AG09309 (cell line): ENCODE measurements at regions not wholly inside any gene's neighbourhood (a gene's known extent, or its start where the extent isn't known, plus 50 kb on each side); places are given as distances from the start of the nearest gene placed in this dataset.

Experiments
- DNase-seq: peaks from one replicate; pipeline ENCODE4 v3.0.0-alpha.2; 2010; ENCODE audit warnings: low read depth
- H3K4me3 ChIP-seq: 2 replicates; pipeline ENCODE4 v1.5.1; 2011; ENCODE audit warnings: mild to moderate bottlenecking, low read depth, low read length, moderate library complexity; ENCODE audit not compliant: control insufficient read depth
- CTCF ChIP-seq: IDR thresholded peaks from 2 replicates; pipeline ENCODE4 v1.5.1; 2011; ENCODE audit warnings: mild to moderate bottlenecking, low read depth, low read length, inconsistent platforms; ENCODE audit not compliant: insufficient read depth, control insufficient read depth; ENCODE audit errors: missing control alignments

DNA sequence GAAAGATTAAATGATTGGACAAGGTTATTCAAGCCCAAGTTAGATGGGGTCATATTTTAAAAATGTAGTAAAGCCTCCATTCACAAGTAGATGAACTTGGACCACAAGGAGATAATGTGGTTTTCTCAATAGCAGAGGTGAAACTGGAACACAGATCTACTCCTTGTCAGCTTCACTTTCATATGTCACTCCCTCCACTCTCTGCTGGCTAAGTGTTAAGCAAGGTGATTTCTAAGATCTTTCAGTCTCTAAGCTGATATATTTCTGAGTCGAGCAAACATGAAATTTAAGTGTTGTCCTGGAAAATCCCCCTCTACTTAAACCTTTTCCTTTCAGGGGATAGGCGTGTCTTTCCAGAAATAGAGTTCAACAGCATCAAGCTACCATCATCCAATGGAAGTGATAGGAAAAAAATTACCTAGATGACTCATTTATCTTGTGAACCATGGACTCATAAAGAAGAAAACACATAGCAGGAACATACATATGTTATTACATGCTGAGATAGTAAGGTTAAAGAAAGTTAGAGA, 275.0 kb downstream of the PTEN start:
- no peak overlapping the region for H3K4me3 ChIP-seq
- TF ChIP-seq CTCF, result no peak
- no peak for DNase-seq

DNA sequence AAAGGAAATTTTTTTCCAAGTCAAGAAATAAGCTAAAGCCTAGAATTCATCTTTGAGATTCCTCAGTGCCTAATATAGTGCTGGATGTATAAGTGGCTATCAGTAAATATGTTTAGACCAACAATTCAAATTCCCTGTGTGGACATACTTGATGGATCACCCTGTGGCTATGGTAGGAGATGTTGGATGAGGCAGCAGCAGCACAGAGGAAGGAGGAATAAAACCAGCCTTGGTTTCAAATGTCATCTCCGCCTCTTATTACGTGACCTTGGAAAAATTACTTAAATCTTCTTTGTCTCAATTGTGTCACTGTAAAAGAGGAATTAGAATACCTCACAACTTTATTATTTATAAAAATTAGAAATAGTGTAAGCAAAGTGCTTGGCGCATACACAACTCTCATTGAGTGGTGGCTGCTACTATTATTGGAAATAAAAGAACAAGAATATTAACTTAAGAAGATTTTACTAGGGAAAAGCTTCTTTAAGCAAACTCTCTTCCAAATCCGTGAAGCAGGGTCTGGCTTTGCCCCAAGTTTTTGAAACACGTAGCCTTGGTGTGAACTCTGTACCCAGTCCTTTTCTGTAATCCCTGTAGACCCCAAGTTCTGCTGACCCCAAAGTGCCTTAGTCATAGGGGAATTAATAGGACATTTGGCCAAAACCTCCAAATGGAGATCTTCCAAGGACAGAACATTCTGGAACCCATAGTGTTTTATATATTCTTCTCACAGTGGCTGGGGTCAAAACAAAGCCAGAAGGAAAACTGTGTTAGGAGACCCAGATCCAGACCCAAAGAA, 283.8 kb downstream of the PTEN start:
- no peak for TF ChIP-seq CTCF
- no peak overlapping the region for H3K4me3 ChIP-seq
- no peak for DNase-seq

DNA sequence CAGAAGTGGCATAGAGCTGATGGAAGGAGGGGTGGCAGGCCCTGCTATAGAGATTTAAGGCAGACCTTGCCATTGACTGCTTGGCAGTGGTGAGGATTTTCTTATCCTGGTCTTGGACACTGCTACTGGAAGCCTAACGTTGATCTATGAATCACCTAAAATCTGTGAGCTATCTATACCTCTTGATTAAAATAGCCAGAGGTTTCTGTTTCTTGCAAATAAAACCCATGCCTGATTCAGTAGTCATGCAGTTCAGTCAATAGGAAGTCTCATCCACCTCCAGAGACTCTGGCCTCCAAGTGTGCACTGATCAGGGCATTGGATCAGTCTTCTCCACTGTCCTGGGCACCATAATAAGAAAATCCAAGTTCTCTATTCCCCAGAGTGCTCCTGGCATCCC, 286.5 kb downstream of the PTEN start:
- TF ChIP-seq CTCF, result no peak
- DNase-seq, result no peak

DNA sequence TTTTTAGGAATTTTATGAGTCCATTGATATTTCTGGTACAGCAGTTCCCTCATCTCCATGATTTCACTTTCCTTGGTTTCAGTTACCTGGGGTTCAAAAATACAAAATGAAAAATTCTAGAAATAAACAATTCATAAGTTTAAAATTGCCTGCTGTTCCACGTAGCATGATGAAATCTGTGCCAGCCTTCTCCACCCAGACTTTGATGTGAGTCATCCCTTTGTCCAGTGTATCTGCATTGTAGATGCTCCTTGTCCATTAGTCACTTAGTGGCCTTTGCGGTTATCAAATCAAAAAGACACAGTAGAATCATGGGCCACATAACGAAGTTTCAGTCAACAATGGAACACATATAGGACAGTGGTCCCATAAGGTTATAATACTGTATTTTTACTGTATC, 286.9 kb downstream of the PTEN start:
- no peak overlapping the region for H3K4me3 ChIP-seq
- TF ChIP-seq CTCF, result no peak
- DNase-seq, result peak; percentile 61

More for the DNA sequence above, 286.5 kb downstream of the PTEN start:
- H3K4me3 ChIP-seq, result no peak overlapping the region

DNA sequence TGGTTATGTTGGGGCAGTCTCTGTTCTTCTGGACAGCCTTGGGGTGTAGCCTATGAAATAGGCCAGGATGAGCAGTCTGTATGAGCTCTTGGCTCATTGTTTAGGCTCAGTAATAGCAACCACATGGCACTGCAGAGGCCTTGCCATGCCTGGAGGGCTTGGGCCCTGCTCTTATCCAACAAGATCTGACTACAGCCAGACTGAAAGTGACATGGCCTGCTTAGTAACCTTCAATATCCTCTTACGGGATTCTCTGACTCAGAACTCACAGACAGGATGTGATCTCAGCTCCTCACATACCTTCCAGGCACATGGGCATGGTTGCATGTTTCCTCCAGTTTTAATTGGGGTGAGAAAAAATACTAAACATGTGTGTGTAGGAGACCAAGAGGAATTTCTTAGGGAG, 289.3 kb downstream of the PTEN start:
- H3K4me3 ChIP-seq, result no peak overlapping the region
- peak; percentile 99 for DNase-seq
- no peak for TF ChIP-seq CTCF

DNA sequence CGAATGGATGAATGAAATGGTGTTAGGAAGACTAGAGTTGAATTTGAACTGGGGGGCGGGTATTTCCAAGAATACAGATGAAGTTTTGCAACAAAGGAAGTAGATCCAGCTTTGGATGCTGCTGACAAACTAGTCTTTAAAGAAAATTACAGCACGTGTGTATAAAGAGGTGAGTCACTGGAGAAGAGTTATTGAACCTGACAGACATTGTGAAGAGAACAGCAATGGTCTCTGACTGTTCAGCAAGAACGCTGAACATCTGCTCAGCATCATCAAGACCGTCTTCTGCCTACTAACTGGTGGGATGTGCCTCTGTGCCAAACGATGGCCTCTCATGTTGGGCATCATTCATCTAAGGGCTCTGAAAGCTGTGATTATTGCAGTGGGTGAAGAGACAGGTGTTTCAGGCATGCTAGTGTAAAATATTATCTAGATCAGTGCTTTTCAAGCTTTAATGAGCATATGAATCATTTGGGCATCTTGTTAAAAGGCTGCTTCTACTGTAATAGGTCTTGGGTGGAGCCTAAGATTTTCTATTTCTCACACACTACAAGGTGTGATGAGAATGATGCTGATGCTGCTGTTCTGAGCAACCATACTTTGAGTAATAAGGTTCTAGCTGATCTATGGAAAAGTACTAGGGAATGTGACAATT, 291.3 kb downstream of the PTEN start:
- DNase-seq, result no peak
- no peak overlapping the region for H3K4me3 ChIP-seq
- no peak for TF ChIP-seq CTCF
